DOHH2 (cell line): ENCODE measurements at regions not wholly inside any gene's neighbourhood (a gene's known extent, or its start where the extent isn't known, plus 50 kb on each side); places are given as distances from the start of the nearest gene placed in this dataset.

Experiments used
- H3F3A ChIP-seq: fragments of 200-600 bp; sonication (generic), shearing (Covaris generic); 2 replicates; pipeline ENCODE4 v1.6.0; 2016; ENCODE audit warnings: antibody characterized with exemption, mild to moderate bottlenecking; ENCODE audit not compliant: control insufficient read depth, insufficient read depth
- H3K27ac ChIP-seq: fragments of 200-600 bp; sonication (generic); 2 replicates; pipeline ENCODE4 v1.5.1; 2014; ENCODE audit warnings: low read depth, mild to moderate bottlenecking, low read length, moderate library complexity
- H3K27me3 ChIP-seq: fragments of 200-600 bp; sonication (generic); 2 replicates; pipeline ENCODE4 v1.6.1; 2014; ENCODE audit warnings: mild to moderate bottlenecking, low read length, mixed read lengths; ENCODE audit not compliant: control insufficient read depth
- H3K36me3 ChIP-seq: fragments of 200-600 bp; sonication (generic); 2 replicates; pipeline ENCODE4 v1.6.1; 2014; ENCODE audit warnings: mild to moderate bottlenecking, low read length, moderate library complexity, mixed read lengths; ENCODE audit not compliant: control insufficient read depth
- H3K4me1 ChIP-seq: fragments of 200-600 bp; sonication (generic); 2 replicates; pipeline ENCODE4 v1.6.1; 2014; ENCODE audit warnings: mild to moderate bottlenecking, low read length, mixed read lengths; ENCODE audit not compliant: control insufficient read depth
- H3K4me2 ChIP-seq: fragments of 200-600 bp; sonication (generic); 2 replicates; pipeline ENCODE4 v1.6.0; 2014; ENCODE audit warnings: mild to moderate bottlenecking, low read length, moderate library complexity
- H3K4me3 ChIP-seq: fragments of 200-600 bp; sonication (generic); 2 replicates; pipeline ENCODE4 v1.5.1; 2014; ENCODE audit warnings: mild to moderate bottlenecking, low read length, mixed read lengths
- H3K79me2 ChIP-seq: fragments of 200-600 bp; sonication (generic); 2 replicates; pipeline ENCODE4 v1.6.1; 2014; ENCODE audit warnings: mild to moderate bottlenecking, low read length, mixed read lengths; ENCODE audit not compliant: control insufficient read depth
- H3K9me2 ChIP-seq: fragments of 200-600 bp; sonication (generic); replicated peaks from 2 replicates; pipeline ENCODE4 v1.6.1; 2014; ENCODE audit warnings: mild to moderate bottlenecking, low read length, mixed read lengths; ENCODE audit not compliant: control insufficient read depth
- H3K9me3 ChIP-seq: fragments of 200-600 bp; sonication (generic); 2 replicates; pipeline ENCODE4 v1.6.1; 2014; ENCODE audit warnings: antibody characterized with exemption, low read length, mixed read lengths; ENCODE audit not compliant: control insufficient read depth, insufficient read depth
- H4K20me1 ChIP-seq: fragments of 200-600 bp; sonication (generic); 2 replicates; pipeline ENCODE4 v1.6.0; 2014; ENCODE audit warnings: low read depth, mild to moderate bottlenecking, antibody characterized with exemption, low read length, moderate library complexity; ENCODE audit not compliant: control insufficient read depth, insufficient read depth
- CTCF ChIP-seq: fragments of 200-600 bp; sonication (generic); IDR thresholded peaks from one replicate; pipeline ENCODE4 v1.5.1; 2014; ENCODE audit warnings: antibody characterized with exemption, mild to moderate bottlenecking, low read depth, low read length; ENCODE audit not compliant: poor library complexity, severe bottlenecking
- EZH2phosphoT487 ChIP-seq: fragments of 200-600 bp; sonication (generic); IDR thresholded peaks from 2 replicates; pipeline ENCODE4 v1.6.1; 2017; ENCODE audit warnings: borderline replicate concordance, mild to moderate bottlenecking, antibody characterized with exemption, low read length, moderate library complexity, mixed read lengths

DNA sequence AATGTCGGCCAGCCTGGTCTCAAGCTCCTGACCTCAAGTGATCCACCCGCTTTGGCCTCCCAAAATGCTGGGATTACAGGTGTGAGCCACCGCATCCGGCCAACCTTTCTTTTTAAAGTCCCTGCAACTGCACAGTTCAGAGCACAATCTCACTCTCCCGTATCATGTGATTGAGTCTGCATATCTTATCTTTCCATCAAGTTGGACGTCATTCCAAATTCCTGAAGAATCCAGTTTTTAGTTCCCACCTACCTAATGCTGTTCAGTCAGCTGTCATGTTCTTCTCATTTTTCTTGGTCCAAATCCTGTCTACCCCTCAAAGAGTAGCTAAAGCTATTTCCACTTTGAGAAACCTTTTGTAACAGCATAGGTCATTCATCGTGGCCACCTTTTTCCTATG lies 110.8 kb upstream of the FBXO11 start:
- no peaks in the 10 kb centered on the region for H4K20me1 ChIP-seq
- no peaks in the 10 kb centered on the region for H3K79me2 ChIP-seq
- no peaks in the 10 kb centered on the region for H3F3A ChIP-seq
- H3K4me1 ChIP-seq, result no peaks in the 10 kb centered on the region
- no peak overlapping the region for H3K4me2 ChIP-seq
- H3K4me3 ChIP-seq, result no peak overlapping the region
- no peak overlapping the region for H3K27ac ChIP-seq
- peaks cover 9% of the 10 kb centered on the region; the same call in 1 of the 2 replicates for H3K9me3 ChIP-seq
- no peak for TF ChIP-seq EZH2phosphoT487
- no peak for TF ChIP-seq CTCF
- no peaks in the 10 kb centered on the region for H3K9me2 ChIP-seq
- H3K36me3 ChIP-seq, result no peaks in the 10 kb centered on the region
- H3K27me3 ChIP-seq, result no peaks in the 10 kb centered on the region; the same call in 1 of the 2 replicates

DNA sequence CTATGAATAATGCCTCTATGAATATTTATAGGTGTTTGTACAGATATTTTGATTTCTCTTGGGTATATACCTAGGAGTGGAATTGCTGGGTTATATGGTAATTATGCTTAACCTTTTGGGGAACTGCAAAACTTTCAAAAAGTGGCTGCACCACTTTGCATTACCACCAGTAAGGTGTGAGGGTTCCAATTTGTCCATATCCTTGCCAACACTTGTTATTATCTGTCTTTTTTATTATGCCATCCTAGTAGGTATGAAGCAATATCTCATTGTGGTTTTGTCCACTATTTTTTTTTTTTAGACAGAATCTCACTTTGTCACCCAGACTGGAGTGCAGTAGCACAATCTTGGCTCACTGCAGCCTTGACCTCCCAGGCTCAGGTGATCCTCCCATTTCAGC lies 112.2 kb upstream of the FBXO11 start:
- no peak for TF ChIP-seq CTCF
- no peak for TF ChIP-seq EZH2phosphoT487
- no peak overlapping the region for H3K27ac ChIP-seq

GRCh38 chr2:48026865-48027264 lies 120.6 kb upstream of the FBXO11 start:
- Histone ChIP-seq H3K27ac (no peak overlapping the region), H3K27me3 (peaks cover 21% of the 10 kb centered on the region), H4K20me1 (no peaks in the 10 kb centered on the region), H3K4me3 (no peak overlapping the region), H3K79me2 (no peaks in the 10 kb centered on the region), H3K9me3 (no peaks in the 10 kb centered on the region), H3K9me2 (no peaks in the 10 kb centered on the region), H3K36me3 (no peaks in the 10 kb centered on the region), H3K4me1 (no peaks in the 10 kb centered on the region), H3F3A (no peaks in the 10 kb centered on the region), H3K4me2 (no peak overlapping the region)
- TF ChIP-seq EZH2phosphoT487, result no peak
- TF ChIP-seq CTCF, result no peak

More for the DNA sequence above, 112.2 kb upstream of the FBXO11 start:
- Histone ChIP-seq H4K20me1 (no peaks in the 10 kb centered on the region), H3K4me2 (no peak overlapping the region), H3K79me2 (no peaks in the 10 kb centered on the region), H3K9me2 (no peaks in the 10 kb centered on the region), H3K4me1 (no peaks in the 10 kb centered on the region), H3K36me3 (no peaks in the 10 kb centered on the region), H3K27me3 (0 out of 2 replicates have a peak, but pooled peaks cover 2% of the 10 kb centered on the region), H3K9me3 (peaks cover 9% of the 10 kb centered on the region; the same call in 1 of the 2 replicates), H3K4me3 (no peak overlapping the region), H3F3A (no peaks in the 10 kb centered on the region)
